Natural killer cell (primary cell): ENCODE measurements at regions not wholly inside any gene's neighbourhood (a gene's known extent, or its start where the extent isn't known, plus 50 kb on each side); places are given as distances from the start of the nearest gene placed in this dataset.

Source experiments
- ATAC-seq, 3 donors: fragments of 150-1000 bp in 2 of 3; fragments of 200-7000 bp in 1 of 3; cut with Tn5 transposase; 1 replicate in 1 of 3; 2 replicates in 2 of 3; pipeline ENCODE4 v1.10.0; 2021; ENCODE audit warnings: mild to moderate bottlenecking in 2 of 3, moderate library complexity in 2 of 3
- DNase-seq, 2 donors: peaks; one replicate each; pipeline versions ENCODE4 v3.0.0 to v3.0.0-alpha.2; 2013 to 2021; ENCODE audit warnings: mixed read lengths in 1 of 2
- H3K27ac ChIP-seq: one replicate; pipeline ENCODE4 v1.5.1; 2013; ENCODE audit warnings: mild to moderate bottlenecking, low read length
- H3K27me3 ChIP-seq: one replicate; pipeline ENCODE4 v1.6.1; 2013; ENCODE audit warnings: low read length; ENCODE audit not compliant: control insufficient read depth, insufficient read depth
- H3K36me3 ChIP-seq: one replicate; pipeline ENCODE4 v1.6.1; 2013; ENCODE audit warnings: low read length; ENCODE audit not compliant: control insufficient read depth, insufficient read depth
- H3K4me1 ChIP-seq: one replicate; pipeline ENCODE4 v1.6.1; 2013; ENCODE audit warnings: low read length; ENCODE audit not compliant: control insufficient read depth, insufficient read depth
- H3K4me3 ChIP-seq: one replicate; pipeline ENCODE4 v1.5.1; 2013; ENCODE audit warnings: low read length
- H3K9me3 ChIP-seq: one replicate; pipeline ENCODE4 v1.6.1; 2013; ENCODE audit warnings: low read length; ENCODE audit not compliant: control insufficient read depth, insufficient read depth
- H3K27ac Mint-ChIP-seq, 2 donors: one replicate each; pipeline ENCODE4 v1.8.0; 2022; ENCODE audit warnings: mild to moderate bottlenecking in 2 of 2, mixed read lengths in 2 of 2, moderate library complexity in 1 of 2
- H3K27me3 Mint-ChIP-seq, 2 donors: one replicate each; pipeline ENCODE4 v1.8.0; 2022; ENCODE audit warnings: low read depth in 2 of 2, mixed read lengths in 2 of 2
- H3K36me3 Mint-ChIP-seq: one replicate; pipeline ENCODE4 v1.8.0; 2022; ENCODE audit warnings: mixed read lengths
- H3K4me1 Mint-ChIP-seq, 2 donors: one replicate each; pipeline ENCODE4 v1.8.0; 2022; ENCODE audit warnings: mixed read lengths in 2 of 2
- H3K4me3 Mint-ChIP-seq: one replicate; pipeline ENCODE4 v1.8.0; 2022; ENCODE audit warnings: mild to moderate bottlenecking, moderate library complexity, mixed read lengths
- H3K9me3 Mint-ChIP-seq, 2 donors: one replicate each; pipeline ENCODE4 v1.8.0; 2022; ENCODE audit warnings: mixed read lengths in 2 of 2
- CTCF ChIP-seq: fragments of 200-600 bp; IDR thresholded peaks from one replicate; pipeline ENCODE4 v1.8.0; 2022; ENCODE audit warnings: antibody characterized with exemption
- WGBS: methylation state at CpG from one replicate; pipeline ENCODE4 v1.1.7; 2013; ENCODE audit warnings: missing lambda C conversion rate; ENCODE audit not compliant: insufficient coverage; 5-methylcytosine and 5-hydroxymethylcytosine counted together
- intact Hi-C: fragments of 100-400 bp; cut with micrococcal nuclease; formaldehyde crosslinking; loops from one replicate; pipeline ENCODE4 v1.14.2; 2022

GRCh38 chr11:69401715-69402114 lies 79.7 kb upstream of the LINC01488 start:
- WGBS, result 11% methylated on average over 5 of the region's 5 CpGs
- no peak for DNase-seq
- Mint-ChIP-seq H3K4me1 (peaks cover 16 to 30% of the 10 kb centered on the region in 2 donors), H3K27me3 (peaks cover 23 to 45% of the 10 kb centered on the region in 2 donors), H3K36me3 (no peaks in the 10 kb centered on the region), H3K27ac (no peak overlapping the region), H3K9me3 (peaks cover 3% of the 10 kb centered on the region in 2 donors), H3K4me3 (no peak overlapping the region)
- ATAC-seq, result no peak
- peaks cover 9% of the 10 kb centered on the region for H3K9me3 ChIP-seq
- TF ChIP-seq CTCF, result no peak
- H3K36me3 ChIP-seq, result no peaks in the 10 kb centered on the region
- H3K27me3 ChIP-seq, result peaks cover 2% of the 10 kb centered on the region
- intact Hi-C loops, result no loop called here
- H3K27ac ChIP-seq, result no peak overlapping the region
- peaks cover 13% of the 10 kb centered on the region for H3K4me1 ChIP-seq
- H3K4me3 ChIP-seq, result no peak overlapping the region

GRCh38 chr11:69402251-69402887 lies 79.1 kb upstream of the LINC01488 start:
- H3K27ac Mint-ChIP-seq, result no peak overlapping the region
- no peak for ATAC-seq
- Histone ChIP-seq H3K27me3 (peaks cover 2% of the 10 kb centered on the region), H3K36me3 (no peaks in the 10 kb centered on the region), H3K4me1 (peaks cover 13% of the 10 kb centered on the region), H3K9me3 (peaks cover 9% of the 10 kb centered on the region), H3K27ac (no peak overlapping the region), H3K4me3 (no peak overlapping the region)
- no peak overlapping the region for H3K4me3 Mint-ChIP-seq
- H3K9me3 Mint-ChIP-seq, result peaks cover 3% of the 10 kb centered on the region in 2 donors
- no peak for DNase-seq
- peaks cover 16 to 30% of the 10 kb centered on the region in 2 donors for H3K4me1 Mint-ChIP-seq
- no peak for TF ChIP-seq CTCF
- intact Hi-C loops, result no loop called here
- WGBS, result 48% methylated on average over 4 of the region's 4 CpGs
- H3K27me3 Mint-ChIP-seq, result peaks cover 23 to 45% of the 10 kb centered on the region in 2 donors
- no peaks in the 10 kb centered on the region for H3K36me3 Mint-ChIP-seq

GRCh38 chr11:69403556-69404215 lies 77.8 kb upstream of the LINC01488 start:
- Histone ChIP-seq H3K27ac (no peak overlapping the region), H3K27me3 (peaks cover 2% of the 10 kb centered on the region), H3K9me3 (peaks cover 9% of the 10 kb centered on the region), H3K36me3 (no peaks in the 10 kb centered on the region), H3K4me3 (no peak overlapping the region), H3K4me1 (peaks cover 13% of the 10 kb centered on the region)
- Mint-ChIP-seq H3K27me3 (peaks cover 24 to 57% of the 10 kb centered on the region in 2 donors), H3K4me1 (peaks cover 16 to 25% of the 10 kb centered on the region in 2 donors), H3K27ac (no peak overlapping the region), H3K9me3 (peaks cover 3% of the 10 kb centered on the region in 2 donors), H3K36me3 (no peaks in the 10 kb centered on the region), H3K4me3 (no peak overlapping the region)
- intact Hi-C loops, result no loop called here
- no peak for TF ChIP-seq CTCF
- 81% methylated on average over 8 of the region's 8 CpGs for WGBS
- no peak for ATAC-seq
- no peak for DNase-seq
